Omental fat pad (tissue), 3 donors: ENCODE measurements at regions not wholly inside any gene's neighbourhood (a gene's known extent, or its start where the extent isn't known, plus 50 kb on each side); places are given as distances from the start of the nearest gene placed in this dataset.

Experiments used
- ATAC-seq: fragments of 150-250 bp; one replicate; pipeline ENCODE4 v1.9.1; 2016; ENCODE audit warnings: mild to moderate bottlenecking, moderate library complexity; ENCODE audit not compliant: low FRiP score
- DNase-seq: peaks from one replicate; pipeline ENCODE4 v3.0.0-alpha.2; 2019; ENCODE audit warnings: low spot score
- CTCF ChIP-seq, 3 donors: fragments of 450-650 bp; IDR thresholded peaks; one replicate each; pipeline ENCODE4 v1.5.1; 2016 to 2017; ENCODE audit warnings: antibody characterized with exemption in 3 of 3, mild to moderate bottlenecking in 3 of 3, moderate library complexity in 2 of 3

GRCh38 chr12:94879542-94879941 lies 124.0 kb downstream of the NDUFA12 start:
- DNase-seq (no peak), ATAC-seq (no peak)
- no peak for TF ChIP-seq CTCF (IDR thresholded peaks at IDR 0.05)

DNA sequence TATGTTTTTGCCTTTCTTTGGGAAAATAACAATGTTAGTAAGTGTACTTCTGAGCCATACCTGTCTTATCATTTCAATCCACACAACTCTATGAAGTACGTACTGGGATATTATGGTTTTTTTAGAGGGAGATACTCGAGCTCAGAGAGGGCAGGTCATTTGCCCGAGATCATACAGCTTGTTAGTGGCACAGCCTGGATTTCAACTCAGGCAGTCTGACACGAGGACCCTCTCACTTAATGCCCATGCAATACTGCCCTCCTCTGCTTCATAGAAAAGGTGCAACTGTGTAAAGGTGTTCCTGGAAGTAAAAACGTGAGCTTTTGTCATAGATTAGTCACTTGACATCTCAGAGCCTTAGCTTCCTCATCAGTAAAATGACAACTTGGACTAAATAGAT lies 128.0 kb downstream of the NDUFA12 start:
- ATAC-seq (peak; percentile 60), DNase-seq (no peak)
- no peak for TF ChIP-seq CTCF (IDR thresholded peaks at IDR 0.05)

DNA sequence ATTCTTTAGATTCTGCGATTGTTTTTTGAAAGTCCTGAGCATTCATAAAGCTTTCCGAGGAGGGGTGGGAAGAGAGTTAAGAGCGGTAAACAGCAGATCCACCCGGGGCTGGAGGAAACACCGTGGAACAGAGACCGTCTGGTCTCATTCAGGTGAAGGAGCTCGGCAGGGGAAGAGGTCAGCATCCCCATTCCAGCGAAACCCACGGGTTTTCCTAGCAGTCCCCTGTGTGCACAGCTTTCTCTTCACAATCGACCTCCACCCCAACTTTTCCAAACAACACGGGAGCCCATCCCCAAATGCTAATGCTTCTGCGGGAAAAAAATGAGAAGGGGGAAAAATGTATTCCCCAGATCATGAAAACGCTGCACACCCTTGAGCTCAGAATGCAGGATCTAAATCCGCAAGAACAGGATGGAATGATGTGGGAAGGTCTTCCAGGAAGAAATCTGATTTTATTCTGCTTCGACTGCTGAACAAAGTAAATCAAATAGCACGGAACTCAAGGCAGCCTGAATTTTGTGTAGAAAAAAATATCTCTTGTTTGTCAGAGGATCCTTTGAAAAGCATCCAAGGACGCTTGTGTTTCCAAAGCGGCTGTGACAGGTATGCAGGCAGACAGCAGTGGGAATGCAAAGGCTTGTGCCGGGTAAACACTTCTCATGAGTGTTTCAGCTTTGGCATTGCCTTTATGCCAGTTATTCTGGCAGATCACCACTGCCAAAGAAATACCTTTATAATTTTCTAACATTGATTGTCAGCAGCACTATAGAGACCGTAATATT lies 128.8 kb downstream of the NDUFA12 start:
- no peak for TF ChIP-seq CTCF (IDR thresholded peaks at IDR 0.05)
- no peak for ATAC-seq
- no peak for DNase-seq

DNA sequence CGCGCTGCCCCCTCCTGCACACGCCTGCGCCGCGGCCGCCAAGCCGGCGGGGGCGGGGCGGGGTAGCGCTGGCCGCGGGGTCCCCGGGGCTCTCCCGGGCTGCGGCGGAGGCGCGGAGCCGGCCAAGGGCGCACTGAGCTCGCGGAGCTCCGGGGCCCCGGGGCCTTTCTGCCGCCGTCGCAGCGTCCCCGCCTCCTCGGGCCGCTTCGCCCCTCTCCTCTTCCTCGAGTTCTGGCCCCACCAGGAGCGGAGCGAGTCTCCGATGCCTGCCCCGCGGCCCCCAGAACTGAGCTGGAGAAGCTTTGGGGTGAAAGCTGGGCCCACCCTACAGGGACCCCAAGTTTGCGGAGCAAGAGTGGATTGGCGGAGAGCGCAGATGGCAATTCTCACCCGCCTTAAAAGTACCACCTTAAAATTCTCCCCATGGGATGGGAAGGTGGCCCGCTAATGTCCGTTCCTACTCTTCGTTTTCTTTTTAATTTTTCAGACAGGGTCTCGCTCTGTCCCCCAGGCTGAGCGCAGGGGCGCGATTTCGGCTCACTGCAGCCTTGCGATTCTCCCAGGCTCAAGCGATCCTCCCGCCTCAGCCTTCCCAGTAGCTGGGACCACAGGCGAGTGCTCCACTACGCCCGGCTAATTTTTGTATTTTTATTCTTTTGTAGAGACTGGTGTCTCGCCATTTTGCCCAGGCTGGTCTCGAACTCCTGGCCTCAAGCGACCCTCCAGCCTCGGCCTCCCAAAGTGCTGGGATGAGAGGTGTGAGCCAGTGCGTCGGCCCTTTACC lies 129.6 kb downstream of the NDUFA12 start:
- no peak for DNase-seq
- ATAC-seq = peak; percentile 51
- TF ChIP-seq CTCF (IDR thresholded peaks at IDR 0.05) = no peak

GRCh38 chr12:94872971-94873733 lies 130.3 kb downstream of the NDUFA12 start:
- no peak for TF ChIP-seq CTCF (IDR thresholded peaks at IDR 0.05)
- DNase-seq (no peak), ATAC-seq (no peak)

DNA sequence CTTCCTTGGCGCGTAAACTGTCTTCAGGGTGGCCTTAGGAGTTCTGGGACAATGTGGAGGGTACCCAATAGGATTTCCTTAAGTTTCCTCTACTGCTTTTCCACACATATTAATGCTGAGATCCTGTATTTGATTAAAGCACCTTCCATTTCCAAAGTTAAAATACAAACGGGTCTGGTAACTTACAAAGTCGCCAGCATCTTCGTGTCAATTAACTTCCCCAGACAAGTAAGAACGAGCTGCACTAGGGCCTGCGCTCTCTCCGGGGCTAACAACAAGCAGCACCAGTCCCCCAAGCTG lies 130.9 kb downstream of the NDUFA12 start:
- TF ChIP-seq CTCF (IDR thresholded peaks at IDR 0.05) = no peak
- DNase-seq = no peak
- no peak for ATAC-seq
